H9 (cell line): ENCODE measurements at regions not wholly inside any gene's neighbourhood (a gene's known extent, or its start where the extent isn't known, plus 50 kb on each side); places are given as distances from the start of the nearest gene placed in this dataset.

Experiments
- DNase-seq: peaks from one replicate; pipeline ENCODE4 v3.0.0-alpha.2; 2017
- H2AFZ ChIP-seq: one replicate; pipeline ENCODE4 v1.6.1; 2013; ENCODE audit warnings: mild to moderate bottlenecking, low read length, control low read depth, moderate library complexity
- H2AK5ac ChIP-seq: 2 replicates; pipeline ENCODE4 v1.6.1; 2013; ENCODE audit warnings: low read length, control low read depth, mixed read lengths; ENCODE audit not compliant: insufficient read length
- H2BK120ac ChIP-seq: one replicate; pipeline ENCODE4 v1.6.1; 2013; ENCODE audit warnings: low read depth, mild to moderate bottlenecking, low read length, control low read depth, inconsistent platforms; ENCODE audit not compliant: poor library complexity, severe bottlenecking
- H2BK12ac ChIP-seq: 2 replicates; pipeline ENCODE4 v1.6.1; 2013; ENCODE audit warnings: low read length, control low read depth, mixed read lengths, low read depth; ENCODE audit not compliant: insufficient read length
- H2BK15ac ChIP-seq: 2 replicates; pipeline ENCODE4 v1.6.1; 2013; ENCODE audit warnings: low read depth, low read length, control low read depth
- H2BK20ac ChIP-seq: one replicate; pipeline ENCODE4 v1.6.1; 2013; ENCODE audit warnings: low read depth, mild to moderate bottlenecking, low read length, control low read depth, inconsistent platforms; ENCODE audit not compliant: poor library complexity, severe bottlenecking
- H2BK5ac ChIP-seq: 2 replicates; pipeline ENCODE4 v1.6.1; 2013; ENCODE audit warnings: low read length, control low read depth, mixed read lengths; ENCODE audit not compliant: insufficient read length
- H3K14ac ChIP-seq: 2 replicates; pipeline ENCODE4 v1.6.1; 2013; ENCODE audit warnings: low read length, control low read depth; ENCODE audit not compliant: insufficient read depth
- H3K18ac ChIP-seq: 2 replicates; pipeline ENCODE4 v1.6.1; 2013; ENCODE audit warnings: low read depth, mild to moderate bottlenecking, mixed read lengths, low read length, control low read depth; ENCODE audit not compliant: insufficient read length
- H3K23ac ChIP-seq: 2 replicates; pipeline ENCODE4 v1.6.1; 2013; ENCODE audit warnings: low read length, control low read depth, mixed read lengths, low read depth; ENCODE audit not compliant: insufficient read length
- H3K23me2 ChIP-seq: 2 replicates; pipeline ENCODE4 v1.6.1; 2013; ENCODE audit warnings: low read depth, mild to moderate bottlenecking, mixed read lengths, low read length, control low read depth; ENCODE audit not compliant: insufficient read length, poor library complexity, severe bottlenecking
- H3K27ac ChIP-seq: 2 replicates; pipeline ENCODE4 v1.5.1; 2013; ENCODE audit warnings: low read length, control low read depth, mixed read lengths, low read depth; ENCODE audit not compliant: insufficient read length
- H3K27me3 ChIP-seq: 2 replicates; pipeline ENCODE4 v1.6.1; 2013; ENCODE audit warnings: low read length, control low read depth, inconsistent platforms; ENCODE audit not compliant: insufficient read depth
- H3K4ac ChIP-seq: 2 replicates; pipeline ENCODE4 v1.6.1; 2013; ENCODE audit warnings: low read depth, mild to moderate bottlenecking, control low read depth, inconsistent platforms, low read length, moderate library complexity
- H3K4me1 ChIP-seq: 2 replicates; pipeline ENCODE4 v1.6.1; 2013; ENCODE audit warnings: low read length, control low read depth, inconsistent platforms; ENCODE audit not compliant: insufficient read depth
- H3K4me2 ChIP-seq: 2 replicates; pipeline ENCODE4 v1.6.1; 2013; ENCODE audit warnings: low read length, control low read depth, mixed read lengths; ENCODE audit not compliant: insufficient read length, insufficient read depth
- H3K56ac ChIP-seq: 2 replicates; pipeline ENCODE4 v1.6.1; 2013; ENCODE audit warnings: low read depth, mild to moderate bottlenecking, mixed read lengths, low read length, control low read depth; ENCODE audit not compliant: insufficient read length
- H3K79me1 ChIP-seq: 2 replicates; pipeline ENCODE4 v1.6.1; 2013; ENCODE audit warnings: low read depth, mild to moderate bottlenecking, moderate library complexity, low read length, control low read depth, inconsistent platforms; ENCODE audit not compliant: insufficient read depth, poor library complexity, severe bottlenecking
- H3K79me2 ChIP-seq: 2 replicates; pipeline ENCODE4 v1.6.1; 2013; ENCODE audit warnings: low read length, control low read depth, inconsistent platforms; ENCODE audit not compliant: insufficient read depth
- H3K9ac ChIP-seq: 2 replicates; pipeline ENCODE4 v1.6.1; 2013; ENCODE audit warnings: low read length, control low read depth, mixed read lengths; ENCODE audit not compliant: insufficient read length; ENCODE audit errors: extremely low read depth
- H3K9me3 ChIP-seq: one replicate; pipeline ENCODE4 v1.6.1; 2013; ENCODE audit warnings: low read depth, low read length, inconsistent platforms; ENCODE audit not compliant: control insufficient read depth
- H3T11ph ChIP-seq: one replicate; pipeline ENCODE4 v1.6.1; 2013; ENCODE audit warnings: mild to moderate bottlenecking, low read length, control low read depth, inconsistent platforms
- H4K20me1 ChIP-seq: one replicate; pipeline ENCODE4 v1.6.1; 2013; ENCODE audit not compliant: control insufficient read depth, insufficient read length, insufficient read depth
- H4K5ac ChIP-seq: 2 replicates; pipeline ENCODE4 v1.6.1; 2013; ENCODE audit warnings: low read depth, mild to moderate bottlenecking, mixed read lengths, low read length, control low read depth; ENCODE audit not compliant: insufficient read length
- H4K8ac ChIP-seq: replicated peaks from 2 replicates; pipeline ENCODE4 v1.6.1; 2013; ENCODE audit warnings: low read length, control low read depth, mixed read lengths, low read depth; ENCODE audit not compliant: insufficient read length
- H4K91ac ChIP-seq: 2 replicates; pipeline ENCODE4 v1.6.1; 2013; ENCODE audit warnings: low read depth, mild to moderate bottlenecking, moderate library complexity, mixed read lengths, low read length, control low read depth; ENCODE audit not compliant: insufficient read length
- H3K27ac Mint-ChIP-seq, 3 experiments: 2 replicates in 2 of 3; 3 replicates in 1 of 3; pipeline ENCODE4 v1.8.0; 2020 to 2021; ENCODE audit warnings: mixed read lengths in 3 of 3, mild to moderate bottlenecking in 1 of 3, moderate library complexity in 1 of 3
- H3K27me3 Mint-ChIP-seq: 2 replicates; pipeline ENCODE4 v1.8.0; 2021; ENCODE audit warnings: low read depth, mild to moderate bottlenecking, moderate library complexity, mixed read lengths
- H3K36me3 Mint-ChIP-seq, 3 experiments: 2 replicates in 2 of 3; 3 replicates in 1 of 3; pipeline ENCODE4 v1.8.0; 2020 to 2021; ENCODE audit warnings: low read depth in 3 of 3, mixed read lengths in 3 of 3; ENCODE audit not compliant: insufficient read depth in 1 of 3
- H3K4me1 Mint-ChIP-seq, 2 experiments: 2 replicates each; pipeline ENCODE4 v1.8.0; 2020; ENCODE audit warnings: mixed read lengths in 2 of 2
- H3K4me3 Mint-ChIP-seq, 2 experiments: 2 replicates in 1 of 2; 3 replicates in 1 of 2; pipeline ENCODE4 v1.8.0; 2020 to 2021; ENCODE audit warnings: mild to moderate bottlenecking in 2 of 2, mixed read lengths in 2 of 2, moderate library complexity in 1 of 2
- H3K9me3 Mint-ChIP-seq, 2 experiments: 2 replicates in 1 of 2; 3 replicates in 1 of 2; pipeline ENCODE4 v1.8.0; 2020; ENCODE audit warnings: mild to moderate bottlenecking in 2 of 2, mixed read lengths in 2 of 2, moderate library complexity in 1 of 2
- WGBS: extraction: QIAGEN DNeasy Blood & Tissue Kit; methylation state at CpG from one replicate; pipeline ENCODE4 v1.1.7; 2013; ENCODE audit warnings: missing lambda C conversion rate, low lambda C conversion rate, mixed read lengths; ENCODE audit not compliant: insufficient read length; ENCODE audit errors: extremely low coverage; 5-methylcytosine and 5-hydroxymethylcytosine counted together
- TF ChIP-seq, protein P1 (sequence below): fragments of 200-600 bp; sonication (generic); conservative IDR thresholded peaks from 3 replicates; pipeline ENCODE4 v1.8.0; 2021; ENCODE audit warnings: antibody characterized with exemption, mild to moderate bottlenecking

- H3T11ph ChIP-seq = no peak overlapping the region
- H3K27ac ChIP-seq = no peak overlapping the region
- Mint-ChIP-seq H3K36me3 (no peaks in the 10 kb centered on the region), H3K4me1 (peaks cover 0 to 6% of the 10 kb centered on the region in 2 experiments; a peak in 1 of 4 replicates), H3K9me3 (peaks cover 0 to 2% of the 10 kb centered on the region in 2 experiments; a peak in 2 of 5 replicates), H3K27me3 (no peaks in the 10 kb centered on the region; the same call in 1 of the 2 replicates), H3K27ac (no peak overlapping the region), H3K4me3 (no peak overlapping the region)
- H3K79me1 ChIP-seq = no peaks in the 10 kb centered on the region
- no peak overlapping the region for H3K18ac ChIP-seq
- H4K8ac ChIP-seq = no peak overlapping the region
- no peaks in the 10 kb centered on the region for H3K23me2 ChIP-seq
- H3K23ac ChIP-seq = no peak overlapping the region
- DNase-seq = no peak
- TF ChIP-seq, protein P1, sequence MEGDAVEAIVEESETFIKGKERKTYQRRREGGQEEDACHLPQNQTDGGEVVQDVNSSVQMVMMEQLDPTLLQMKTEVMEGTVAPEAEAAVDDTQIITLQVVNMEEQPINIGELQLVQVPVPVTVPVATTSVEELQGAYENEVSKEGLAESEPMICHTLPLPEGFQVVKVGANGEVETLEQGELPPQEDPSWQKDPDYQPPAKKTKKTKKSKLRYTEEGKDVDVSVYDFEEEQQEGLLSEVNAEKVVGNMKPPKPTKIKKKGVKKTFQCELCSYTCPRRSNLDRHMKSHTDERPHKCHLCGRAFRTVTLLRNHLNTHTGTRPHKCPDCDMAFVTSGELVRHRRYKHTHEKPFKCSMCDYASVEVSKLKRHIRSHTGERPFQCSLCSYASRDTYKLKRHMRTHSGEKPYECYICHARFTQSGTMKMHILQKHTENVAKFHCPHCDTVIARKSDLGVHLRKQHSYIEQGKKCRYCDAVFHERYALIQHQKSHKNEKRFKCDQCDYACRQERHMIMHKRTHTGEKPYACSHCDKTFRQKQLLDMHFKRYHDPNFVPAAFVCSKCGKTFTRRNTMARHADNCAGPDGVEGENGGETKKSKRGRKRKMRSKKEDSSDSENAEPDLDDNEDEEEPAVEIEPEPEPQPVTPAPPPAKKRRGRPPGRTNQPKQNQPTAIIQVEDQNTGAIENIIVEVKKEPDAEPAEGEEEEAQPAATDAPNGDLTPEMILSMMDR = no peak
- H3K56ac ChIP-seq = no peak overlapping the region
- no peaks in the 10 kb centered on the region for H4K20me1 ChIP-seq
- no peaks in the 10 kb centered on the region for H3K79me2 ChIP-seq
- no peak overlapping the region for H3K4me2 ChIP-seq
- no peak overlapping the region for H3K4ac ChIP-seq
- H3K27me3 ChIP-seq = no peaks in the 10 kb centered on the region
- H2BK5ac ChIP-seq = no peak overlapping the region
- H2BK20ac ChIP-seq = no peak overlapping the region
- no peaks in the 10 kb centered on the region for H3K4me1 ChIP-seq
- WGBS = no CpG with 5 or more reads among the region's 8 CpGs
- no peak overlapping the region for H2BK15ac ChIP-seq
- no peak overlapping the region for H2BK12ac ChIP-seq
- H3K14ac ChIP-seq = no peak overlapping the region; the same call in 1 of the 2 replicates
- H3K9ac ChIP-seq = no peak overlapping the region
- H2BK120ac ChIP-seq = no peak overlapping the region
- H3K9me3 ChIP-seq = no peaks in the 10 kb centered on the region
- no peak overlapping the region for H2AK5ac ChIP-seq
- H4K91ac ChIP-seq = no peak overlapping the region
- H2AFZ ChIP-seq = no peak overlapping the region
- H4K5ac ChIP-seq = no peak overlapping the region
Observed at GRCh38 chr1:229886636-229887035, 180.4 kb upstream of the GALNT2 start.
